ENCODE measurements at regions not wholly inside any gene's neighbourhood (a gene's known extent, or its start where the extent isn't known, plus 50 kb on each side); places are given as distances from the start of the nearest gene placed in this dataset.

GRCh38 chr3:34777386-34777785 lies 861.9 kb upstream of the ARPP21 start:
- WGBS: 49% methylated on average over 3 of the region's 4 CpGs
- Histone ChIP-seq H2BK12ac (ENCODE audit: low read length in 2 of 2) (no peak overlapping the region), H4K8ac (ENCODE audit: low read length) (no peak overlapping the region), H2AK5ac (ENCODE audit: low read length, severe bottlenecking) (no peak overlapping the region), H3K9me3 (ENCODE audit: control insufficient read depth, low read length) (no peaks in the 10 kb centered on the region), H3K18ac (ENCODE audit: low read depth in 1 of 2, low read length in 2 of 2) (no peak overlapping the region), H3K27me3 (ENCODE audit: control insufficient read depth in 1 of 2, insufficient read depth in 1 of 2, low read length in 2 of 2) (no peaks in the 10 kb centered on the region), H4K91ac (ENCODE audit: low read length) (no peak overlapping the region), H3K14ac (ENCODE audit: low read length in 2 of 2) (no peak overlapping the region), H2BK5ac (ENCODE audit: low read depth, low read length, poor library complexity, severe bottlenecking) (no peak overlapping the region), H3K36me3 (ENCODE audit: control insufficient read depth in 1 of 2, insufficient read depth in 2 of 2, low read depth in 1 of 2, low read length in 2 of 2) (no peaks in the 10 kb centered on the region), H3K4me3 (ENCODE audit: insufficient read depth in 1 of 2, low read depth in 1 of 2, low read length in 2 of 2) (no peak overlapping the region), H3K4ac (ENCODE audit: low read depth in 1 of 2, low read length in 2 of 2) (no peak overlapping the region), H3K23ac (ENCODE audit: low read length in 2 of 2) (no peak overlapping the region), H3K79me1 (replicated peaks; ENCODE audit: low read length, poor library complexity, severe bottlenecking) (no peaks in the 10 kb centered on the region), H3K9ac (ENCODE audit: low read length) (no peak overlapping the region), H3K27ac (ENCODE audit: low read length, poor library complexity, severe bottlenecking) (no peak overlapping the region), H3K4me1 (ENCODE audit: control insufficient read depth, insufficient read depth, low read depth, low read length) (no peaks in the 10 kb centered on the region), H2BK15ac (ENCODE audit: low read depth, poor library complexity, severe bottlenecking) (no peak overlapping the region), H3K4me2 (ENCODE audit: low read length, poor library complexity, severe bottlenecking) (no peak overlapping the region), H2BK120ac (ENCODE audit: low read depth, low read length) (no peak overlapping the region), H2AFZ (ENCODE audit: low read depth, low read length) (no peak overlapping the region)
- DNase-seq: no peak

DNA sequence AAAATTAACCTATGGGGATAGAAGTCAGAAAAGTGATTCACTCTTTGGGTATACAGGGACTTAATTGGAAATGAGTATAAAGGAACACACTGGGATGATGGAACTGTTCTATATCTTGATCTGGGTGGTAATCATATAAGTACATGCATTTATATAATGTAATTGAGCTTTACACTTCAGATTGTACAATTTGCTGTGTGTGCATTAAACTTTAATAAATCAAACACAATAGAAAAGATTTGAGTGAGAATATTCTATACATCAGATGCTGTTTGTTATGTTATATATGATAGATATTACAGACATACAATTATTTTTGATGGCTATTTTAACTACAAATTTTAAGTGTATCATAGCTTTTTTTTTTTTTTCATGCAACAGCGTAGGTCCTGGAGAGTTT lies 860.2 kb upstream of the ARPP21 start:
- H2BK5ac ChIP-seq (ENCODE audit: low read depth, low read length, poor library complexity, severe bottlenecking): no peak overlapping the region
- no peaks in the 10 kb centered on the region for H3K79me1 ChIP-seq (replicated peaks; ENCODE audit: low read length, poor library complexity, severe bottlenecking)
- H3K4me3 ChIP-seq (ENCODE audit: insufficient read depth in 1 of 2, low read depth in 1 of 2, low read length in 2 of 2): no peak overlapping the region
- H3K9ac ChIP-seq (ENCODE audit: low read length): no peak overlapping the region
- H2BK12ac ChIP-seq (ENCODE audit: low read length in 2 of 2): no peak overlapping the region
- no peak overlapping the region for H4K91ac ChIP-seq (ENCODE audit: low read length)
- H3K23ac ChIP-seq (ENCODE audit: low read length in 2 of 2): no peak overlapping the region
- no peak overlapping the region for H2BK120ac ChIP-seq (ENCODE audit: low read depth, low read length)
- no peaks in the 10 kb centered on the region for H3K4me1 ChIP-seq (ENCODE audit: control insufficient read depth, insufficient read depth, low read depth, low read length)
- H3K9me3 ChIP-seq (ENCODE audit: control insufficient read depth, low read length): no peaks in the 10 kb centered on the region
- H3K27ac ChIP-seq (ENCODE audit: low read length, poor library complexity, severe bottlenecking): no peak overlapping the region
- no peak overlapping the region for H2AFZ ChIP-seq (ENCODE audit: low read depth, low read length)
- H3K27me3 ChIP-seq (ENCODE audit: control insufficient read depth in 1 of 2, insufficient read depth in 1 of 2, low read length in 2 of 2): no peaks in the 10 kb centered on the region
- H3K14ac ChIP-seq (ENCODE audit: low read length in 2 of 2): no peak overlapping the region
- no peak overlapping the region for H3K4me2 ChIP-seq (ENCODE audit: low read length, poor library complexity, severe bottlenecking)
- H3K4ac ChIP-seq (ENCODE audit: low read depth in 1 of 2, low read length in 2 of 2): no peak overlapping the region
- H3K18ac ChIP-seq (ENCODE audit: low read depth in 1 of 2, low read length in 2 of 2): no peak overlapping the region
- no peak overlapping the region for H2AK5ac ChIP-seq (ENCODE audit: low read length, severe bottlenecking)
- no peak overlapping the region for H2BK15ac ChIP-seq (ENCODE audit: low read depth, poor library complexity, severe bottlenecking)
- H3K36me3 ChIP-seq (ENCODE audit: control insufficient read depth in 1 of 2, insufficient read depth in 2 of 2, low read depth in 1 of 2, low read length in 2 of 2): no peaks in the 10 kb centered on the region
- H4K8ac ChIP-seq (ENCODE audit: low read length): no peak overlapping the region
- WGBS: no CpG with 5 or more reads among the region's 1 CpG
- DNase-seq: no peak

GRCh38 chr3:34780294-34780693 lies 859.0 kb upstream of the ARPP21 start:
- Histone ChIP-seq H3K4ac (ENCODE audit: low read depth in 1 of 2, low read length in 2 of 2) (no peak overlapping the region), H3K14ac (ENCODE audit: low read length in 2 of 2) (no peak overlapping the region), H3K23ac (ENCODE audit: low read length in 2 of 2) (no peak overlapping the region), H3K27me3 (ENCODE audit: control insufficient read depth in 1 of 2, insufficient read depth in 1 of 2, low read length in 2 of 2) (no peaks in the 10 kb centered on the region), H3K4me1 (ENCODE audit: control insufficient read depth, insufficient read depth, low read depth, low read length) (no peaks in the 10 kb centered on the region), H2BK5ac (ENCODE audit: low read depth, low read length, poor library complexity, severe bottlenecking) (no peak overlapping the region), H3K79me1 (replicated peaks; ENCODE audit: low read length, poor library complexity, severe bottlenecking) (no peaks in the 10 kb centered on the region), H2BK12ac (ENCODE audit: low read length in 2 of 2) (no peak overlapping the region), H3K36me3 (ENCODE audit: control insufficient read depth in 1 of 2, insufficient read depth in 2 of 2, low read depth in 1 of 2, low read length in 2 of 2) (no peaks in the 10 kb centered on the region), H3K4me2 (ENCODE audit: low read length, poor library complexity, severe bottlenecking) (no peak overlapping the region), H3K18ac (ENCODE audit: low read depth in 1 of 2, low read length in 2 of 2) (no peak overlapping the region), H3K9me3 (ENCODE audit: control insufficient read depth, low read length) (no peaks in the 10 kb centered on the region), H2AFZ (ENCODE audit: low read depth, low read length) (no peak overlapping the region), H3K27ac (ENCODE audit: low read length, poor library complexity, severe bottlenecking) (no peak overlapping the region), H4K8ac (ENCODE audit: low read length) (no peak overlapping the region), H2AK5ac (ENCODE audit: low read length, severe bottlenecking) (no peak overlapping the region), H2BK15ac (ENCODE audit: low read depth, poor library complexity, severe bottlenecking) (no peak overlapping the region), H3K9ac (ENCODE audit: low read length) (no peak overlapping the region), H2BK120ac (ENCODE audit: low read depth, low read length) (no peak overlapping the region), H3K4me3 (ENCODE audit: insufficient read depth in 1 of 2, low read depth in 1 of 2, low read length in 2 of 2) (no peak overlapping the region), H4K91ac (ENCODE audit: low read length) (no peak overlapping the region)
- 80% methylated on average over 4 of the region's 5 CpGs for WGBS
- DNase-seq: no peak

GRCh38 chr3:34780973-34781372 lies 858.4 kb upstream of the ARPP21 start:
- Histone ChIP-seq H3K14ac (ENCODE audit: low read length in 2 of 2) (no peak overlapping the region), H3K4me3 (ENCODE audit: insufficient read depth in 1 of 2, low read depth in 1 of 2, low read length in 2 of 2) (no peak overlapping the region), H3K23ac (ENCODE audit: low read length in 2 of 2) (no peak overlapping the region), H2BK15ac (ENCODE audit: low read depth, poor library complexity, severe bottlenecking) (no peak overlapping the region), H3K18ac (ENCODE audit: low read depth in 1 of 2, low read length in 2 of 2) (no peak overlapping the region), H3K27me3 (ENCODE audit: control insufficient read depth in 1 of 2, insufficient read depth in 1 of 2, low read length in 2 of 2) (no peaks in the 10 kb centered on the region), H3K9ac (ENCODE audit: low read length) (no peak overlapping the region), H4K91ac (ENCODE audit: low read length) (no peak overlapping the region), H2AK5ac (ENCODE audit: low read length, severe bottlenecking) (no peak overlapping the region), H2BK12ac (ENCODE audit: low read length in 2 of 2) (no peak overlapping the region), H3K4me2 (ENCODE audit: low read length, poor library complexity, severe bottlenecking) (no peak overlapping the region), H3K27ac (ENCODE audit: low read length, poor library complexity, severe bottlenecking) (no peak overlapping the region), H3K9me3 (ENCODE audit: control insufficient read depth, low read length) (no peaks in the 10 kb centered on the region), H3K4ac (ENCODE audit: low read depth in 1 of 2, low read length in 2 of 2) (no peak overlapping the region), H2AFZ (ENCODE audit: low read depth, low read length) (no peak overlapping the region), H3K4me1 (ENCODE audit: control insufficient read depth, insufficient read depth, low read depth, low read length) (no peaks in the 10 kb centered on the region), H2BK5ac (ENCODE audit: low read depth, low read length, poor library complexity, severe bottlenecking) (no peak overlapping the region), H3K36me3 (ENCODE audit: control insufficient read depth in 1 of 2, insufficient read depth in 2 of 2, low read depth in 1 of 2, low read length in 2 of 2) (no peaks in the 10 kb centered on the region), H3K79me1 (replicated peaks; ENCODE audit: low read length, poor library complexity, severe bottlenecking) (no peaks in the 10 kb centered on the region), H2BK120ac (ENCODE audit: low read depth, low read length) (no peak overlapping the region), H4K8ac (ENCODE audit: low read length) (no peak overlapping the region)
- DNase-seq: no peak
- WGBS: 48% methylated on average over 2 of the region's 4 CpGs

Data from mesenchymal stem cell (in vitro differentiated cells and primary cell).